ENCODE measurements at regions not wholly inside any gene's neighbourhood (a gene's known extent, or its start where the extent isn't known, plus 50 kb on each side); places are given as distances from the start of the nearest gene placed in this dataset.
"Not testable (repeated sequence)": the region's sequence is repeated elsewhere in the genome, so short reads cannot be mapped to it uniquely, and the experiment has no call there.

DNA sequence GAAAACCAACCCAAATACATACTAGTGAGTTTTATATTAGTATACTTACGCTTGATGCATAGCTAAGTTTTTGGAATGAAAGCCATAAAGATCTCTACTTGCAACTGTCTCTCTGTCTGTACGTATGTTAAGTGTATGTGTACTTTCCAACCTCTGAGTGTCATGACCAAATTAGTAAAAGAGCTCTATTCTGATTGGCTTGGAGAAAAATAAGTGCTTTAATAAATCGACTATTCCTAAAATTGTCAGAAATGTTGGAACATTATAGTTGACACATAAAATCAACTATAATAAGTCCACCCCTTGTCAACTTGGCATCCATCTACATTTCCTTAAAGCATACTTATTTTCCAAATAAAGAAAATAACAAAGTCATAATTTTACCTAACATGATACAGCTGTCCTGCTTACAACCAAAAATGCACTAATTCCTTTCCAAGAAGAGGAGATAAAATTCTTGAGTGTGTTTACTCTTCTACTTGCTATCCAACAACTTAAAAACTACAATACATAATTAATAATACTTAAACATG, 507.4 kb upstream of the ATP2B1 start:
- no peak for DNase-seq (ENCODE audit: low read depth)
- TF ChIP-seq, protein P1, sequence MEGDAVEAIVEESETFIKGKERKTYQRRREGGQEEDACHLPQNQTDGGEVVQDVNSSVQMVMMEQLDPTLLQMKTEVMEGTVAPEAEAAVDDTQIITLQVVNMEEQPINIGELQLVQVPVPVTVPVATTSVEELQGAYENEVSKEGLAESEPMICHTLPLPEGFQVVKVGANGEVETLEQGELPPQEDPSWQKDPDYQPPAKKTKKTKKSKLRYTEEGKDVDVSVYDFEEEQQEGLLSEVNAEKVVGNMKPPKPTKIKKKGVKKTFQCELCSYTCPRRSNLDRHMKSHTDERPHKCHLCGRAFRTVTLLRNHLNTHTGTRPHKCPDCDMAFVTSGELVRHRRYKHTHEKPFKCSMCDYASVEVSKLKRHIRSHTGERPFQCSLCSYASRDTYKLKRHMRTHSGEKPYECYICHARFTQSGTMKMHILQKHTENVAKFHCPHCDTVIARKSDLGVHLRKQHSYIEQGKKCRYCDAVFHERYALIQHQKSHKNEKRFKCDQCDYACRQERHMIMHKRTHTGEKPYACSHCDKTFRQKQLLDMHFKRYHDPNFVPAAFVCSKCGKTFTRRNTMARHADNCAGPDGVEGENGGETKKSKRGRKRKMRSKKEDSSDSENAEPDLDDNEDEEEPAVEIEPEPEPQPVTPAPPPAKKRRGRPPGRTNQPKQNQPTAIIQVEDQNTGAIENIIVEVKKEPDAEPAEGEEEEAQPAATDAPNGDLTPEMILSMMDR (IDR thresholded peaks at IDR 0.05; ENCODE audit: low read length, missing control alignments), result no peak
- no peak overlapping the region for H3K4me3 ChIP-seq (replicated peaks; ENCODE audit: low read depth, low read length)

DNA sequence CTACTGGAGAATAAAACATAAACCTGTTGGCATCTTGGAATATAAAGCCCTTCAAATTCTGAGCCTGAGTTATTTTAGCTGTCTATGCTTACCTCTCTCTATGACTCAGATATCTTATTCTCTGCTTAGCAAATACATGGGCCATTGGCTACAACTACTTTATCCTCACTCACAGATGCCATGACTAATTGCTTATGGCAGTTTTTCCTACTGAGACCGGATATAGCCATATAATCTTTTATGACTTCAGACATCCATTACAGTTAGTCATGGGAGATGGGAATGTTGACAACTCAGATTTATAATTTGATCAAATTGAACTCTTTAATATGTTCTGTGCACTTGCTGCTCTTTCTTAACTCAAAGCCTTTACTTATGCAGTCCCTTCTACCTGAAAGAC, 502.4 kb upstream of the ATP2B1 start:
- TF ChIP-seq, protein P1 (IDR thresholded peaks at IDR 0.05; ENCODE audit: low read length, missing control alignments), result no peak
- peak; percentile 52 for DNase-seq (ENCODE audit: low read depth)
- no peak overlapping the region for H3K4me3 ChIP-seq (replicated peaks; ENCODE audit: low read depth, low read length)

DNA sequence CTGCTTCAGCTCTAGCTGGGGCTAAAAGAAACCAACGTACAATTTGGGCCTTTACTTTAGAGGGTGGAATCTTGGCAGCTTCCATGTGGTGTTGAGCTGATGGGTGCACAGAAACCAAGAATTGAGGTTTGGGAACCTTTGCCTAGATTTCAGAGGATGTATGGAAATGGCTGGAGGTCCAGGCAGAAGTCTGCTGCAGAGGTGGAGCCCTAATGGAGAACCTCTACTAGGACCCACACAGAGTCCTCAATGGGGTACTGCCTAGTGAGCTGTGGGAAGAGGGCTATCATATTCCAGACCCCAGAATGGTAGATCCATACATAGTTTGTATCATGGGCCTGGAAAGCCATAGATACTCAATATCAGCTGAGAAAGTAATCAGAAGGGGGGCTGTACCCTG, 500.4 kb upstream of the ATP2B1 start:
- no peak overlapping the region for H3K4me3 ChIP-seq (replicated peaks; ENCODE audit: low read depth, low read length)
- TF ChIP-seq, protein P1 (IDR thresholded peaks at IDR 0.05; ENCODE audit: low read length, missing control alignments), result no peak

DNA sequence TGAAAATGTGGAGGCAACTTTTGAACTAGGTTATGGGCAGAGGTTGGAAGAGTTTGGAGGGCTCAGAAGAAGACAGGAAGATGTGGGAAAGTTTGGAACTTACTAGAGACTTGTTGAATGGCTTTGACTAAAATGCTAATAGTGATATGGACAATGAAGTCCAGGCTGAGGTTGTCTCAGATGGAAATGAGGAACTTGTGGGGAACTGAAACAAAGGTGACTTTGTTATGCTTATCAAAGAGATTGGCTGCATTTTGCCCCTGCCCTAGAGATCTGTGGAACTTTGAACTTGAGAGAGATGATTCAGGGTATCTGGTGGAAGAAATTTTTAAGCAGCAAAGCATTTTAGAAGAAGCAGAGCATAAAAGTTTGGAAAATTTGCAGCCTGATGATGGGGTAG, 499.7 kb upstream of the ATP2B1 start:
- H3K4me3 ChIP-seq (replicated peaks; ENCODE audit: low read depth, low read length), result not testable (repeated sequence)

More for the DNA sequence above, 500.4 kb upstream of the ATP2B1 start:
- no peak for DNase-seq (ENCODE audit: low read depth)

DNA sequence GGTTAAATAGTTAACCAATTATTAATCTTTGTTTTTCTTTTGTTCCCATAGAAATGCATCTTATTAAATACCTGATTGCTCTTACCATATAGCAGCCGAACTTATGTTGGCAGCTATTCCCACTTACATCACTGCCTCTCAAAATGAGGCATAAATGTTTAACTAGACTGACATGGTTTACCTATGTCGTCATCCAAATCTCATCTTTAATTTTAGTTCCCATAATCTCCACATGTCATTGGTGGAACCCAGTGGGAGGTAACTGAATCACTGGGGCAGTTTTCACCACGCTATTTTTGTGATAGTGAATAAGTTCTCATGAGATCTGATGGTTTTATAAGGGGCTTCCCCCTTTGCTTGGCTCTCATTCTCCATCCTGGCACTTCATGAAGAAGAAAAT, 499.2 kb upstream of the ATP2B1 start:
- DNase-seq (ENCODE audit: low read depth), result no peak
- TF ChIP-seq, protein P1 (IDR thresholded peaks at IDR 0.05; ENCODE audit: low read length, missing control alignments), result no peak
- no peak overlapping the region for H3K4me3 ChIP-seq (replicated peaks; ENCODE audit: low read depth, low read length)

More for the DNA sequence above, 499.7 kb upstream of the ATP2B1 start:
- DNase-seq (ENCODE audit: low read depth), result not testable (repeated sequence)

DNA sequence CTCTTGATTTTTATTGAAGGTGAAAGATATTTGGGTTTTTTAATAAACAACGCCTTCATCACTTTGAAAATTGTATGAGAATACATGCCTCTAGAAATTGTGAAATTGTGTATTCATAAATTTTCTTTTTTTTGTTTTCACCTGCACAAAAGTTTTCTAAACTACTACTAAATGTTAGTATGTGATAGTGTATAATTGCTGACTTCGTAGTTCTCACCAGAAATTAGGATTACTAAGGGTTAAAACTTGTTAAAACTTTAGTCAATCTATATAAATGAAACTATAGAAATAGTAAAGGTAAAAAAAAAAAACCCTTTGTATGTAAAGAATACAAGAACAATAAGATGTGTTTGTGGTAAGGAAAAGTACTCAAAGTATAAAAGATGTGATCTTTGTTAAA, 496.5 kb upstream of the ATP2B1 start:
- no peak overlapping the region for H3K4me3 ChIP-seq (replicated peaks; ENCODE audit: low read depth, low read length)
- TF ChIP-seq, protein P1 (IDR thresholded peaks at IDR 0.05; ENCODE audit: low read length, missing control alignments), result no peak
- DNase-seq (ENCODE audit: low read depth), result no peak

DNA sequence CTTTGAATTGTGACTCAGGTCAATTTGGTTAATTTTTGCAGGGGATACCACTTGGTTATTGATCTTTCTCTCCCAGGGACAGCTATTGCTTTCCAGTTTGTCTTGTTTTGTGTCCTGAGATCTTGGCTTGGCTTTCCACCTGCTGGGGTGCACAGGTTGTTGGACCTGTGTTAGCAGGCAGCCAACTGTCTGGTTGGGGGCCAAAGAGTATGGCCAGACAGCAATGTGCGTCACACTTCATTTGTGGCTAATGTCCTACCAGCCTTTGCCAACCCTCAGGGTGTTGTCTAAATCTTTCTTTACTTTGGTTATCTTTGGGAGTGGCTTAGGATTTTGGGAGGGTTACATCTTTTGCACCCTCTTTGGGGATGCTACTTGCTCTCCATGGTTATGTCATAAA, 494.9 kb upstream of the ATP2B1 start:
- DNase-seq (ENCODE audit: low read depth), result no peak
- no peak overlapping the region for H3K4me3 ChIP-seq (replicated peaks; ENCODE audit: low read depth, low read length)
- TF ChIP-seq, protein P1 (IDR thresholded peaks at IDR 0.05; ENCODE audit: low read length, missing control alignments), result no peak
